H9 (cell line): ENCODE measurements at regions not wholly inside any gene's neighbourhood (a gene's known extent, or its start where the extent isn't known, plus 50 kb on each side); places are given as distances from the start of the nearest gene placed in this dataset.

Experiments used
- DNase-seq: peaks from one replicate; pipeline ENCODE4 v3.0.0-alpha.2; 2017
- H2AFZ ChIP-seq: one replicate; pipeline ENCODE4 v1.6.1; 2013; ENCODE audit warnings: mild to moderate bottlenecking, low read length, control low read depth, moderate library complexity
- H2AK5ac ChIP-seq: 2 replicates; pipeline ENCODE4 v1.6.1; 2013; ENCODE audit warnings: low read length, control low read depth, mixed read lengths; ENCODE audit not compliant: insufficient read length
- H2BK120ac ChIP-seq: one replicate; pipeline ENCODE4 v1.6.1; 2013; ENCODE audit warnings: low read depth, mild to moderate bottlenecking, low read length, control low read depth, inconsistent platforms; ENCODE audit not compliant: poor library complexity, severe bottlenecking
- H2BK12ac ChIP-seq: 2 replicates; pipeline ENCODE4 v1.6.1; 2013; ENCODE audit warnings: low read length, control low read depth, mixed read lengths, low read depth; ENCODE audit not compliant: insufficient read length
- H2BK15ac ChIP-seq: 2 replicates; pipeline ENCODE4 v1.6.1; 2013; ENCODE audit warnings: low read depth, low read length, control low read depth
- H2BK20ac ChIP-seq: one replicate; pipeline ENCODE4 v1.6.1; 2013; ENCODE audit warnings: low read depth, mild to moderate bottlenecking, low read length, control low read depth, inconsistent platforms; ENCODE audit not compliant: poor library complexity, severe bottlenecking
- H2BK5ac ChIP-seq: 2 replicates; pipeline ENCODE4 v1.6.1; 2013; ENCODE audit warnings: low read length, control low read depth, mixed read lengths; ENCODE audit not compliant: insufficient read length
- H3K14ac ChIP-seq: 2 replicates; pipeline ENCODE4 v1.6.1; 2013; ENCODE audit warnings: low read length, control low read depth; ENCODE audit not compliant: insufficient read depth
- H3K18ac ChIP-seq: 2 replicates; pipeline ENCODE4 v1.6.1; 2013; ENCODE audit warnings: low read depth, mild to moderate bottlenecking, mixed read lengths, low read length, control low read depth; ENCODE audit not compliant: insufficient read length
- H3K23ac ChIP-seq: 2 replicates; pipeline ENCODE4 v1.6.1; 2013; ENCODE audit warnings: low read length, control low read depth, mixed read lengths, low read depth; ENCODE audit not compliant: insufficient read length
- H3K23me2 ChIP-seq: 2 replicates; pipeline ENCODE4 v1.6.1; 2013; ENCODE audit warnings: low read depth, mild to moderate bottlenecking, mixed read lengths, low read length, control low read depth; ENCODE audit not compliant: insufficient read length, poor library complexity, severe bottlenecking
- H3K27ac ChIP-seq: 2 replicates; pipeline ENCODE4 v1.5.1; 2013; ENCODE audit warnings: low read length, control low read depth, mixed read lengths, low read depth; ENCODE audit not compliant: insufficient read length
- H3K27me3 ChIP-seq: 2 replicates; pipeline ENCODE4 v1.6.1; 2013; ENCODE audit warnings: low read length, control low read depth, inconsistent platforms; ENCODE audit not compliant: insufficient read depth
- H3K4ac ChIP-seq: 2 replicates; pipeline ENCODE4 v1.6.1; 2013; ENCODE audit warnings: low read depth, mild to moderate bottlenecking, control low read depth, inconsistent platforms, low read length, moderate library complexity
- H3K4me1 ChIP-seq: 2 replicates; pipeline ENCODE4 v1.6.1; 2013; ENCODE audit warnings: low read length, control low read depth, inconsistent platforms; ENCODE audit not compliant: insufficient read depth
- H3K4me2 ChIP-seq: 2 replicates; pipeline ENCODE4 v1.6.1; 2013; ENCODE audit warnings: low read length, control low read depth, mixed read lengths; ENCODE audit not compliant: insufficient read length, insufficient read depth
- H3K56ac ChIP-seq: 2 replicates; pipeline ENCODE4 v1.6.1; 2013; ENCODE audit warnings: low read depth, mild to moderate bottlenecking, mixed read lengths, low read length, control low read depth; ENCODE audit not compliant: insufficient read length
- H3K79me1 ChIP-seq: 2 replicates; pipeline ENCODE4 v1.6.1; 2013; ENCODE audit warnings: low read depth, mild to moderate bottlenecking, moderate library complexity, low read length, control low read depth, inconsistent platforms; ENCODE audit not compliant: insufficient read depth, poor library complexity, severe bottlenecking
- H3K79me2 ChIP-seq: 2 replicates; pipeline ENCODE4 v1.6.1; 2013; ENCODE audit warnings: low read length, control low read depth, inconsistent platforms; ENCODE audit not compliant: insufficient read depth
- H3K9ac ChIP-seq: 2 replicates; pipeline ENCODE4 v1.6.1; 2013; ENCODE audit warnings: low read length, control low read depth, mixed read lengths; ENCODE audit not compliant: insufficient read length; ENCODE audit errors: extremely low read depth
- H3K9me3 ChIP-seq: one replicate; pipeline ENCODE4 v1.6.1; 2013; ENCODE audit warnings: low read depth, low read length, inconsistent platforms; ENCODE audit not compliant: control insufficient read depth
- H3T11ph ChIP-seq: one replicate; pipeline ENCODE4 v1.6.1; 2013; ENCODE audit warnings: mild to moderate bottlenecking, low read length, control low read depth, inconsistent platforms
- H4K20me1 ChIP-seq: one replicate; pipeline ENCODE4 v1.6.1; 2013; ENCODE audit not compliant: control insufficient read depth, insufficient read length, insufficient read depth
- H4K5ac ChIP-seq: 2 replicates; pipeline ENCODE4 v1.6.1; 2013; ENCODE audit warnings: low read depth, mild to moderate bottlenecking, mixed read lengths, low read length, control low read depth; ENCODE audit not compliant: insufficient read length
- H4K8ac ChIP-seq: replicated peaks from 2 replicates; pipeline ENCODE4 v1.6.1; 2013; ENCODE audit warnings: low read length, control low read depth, mixed read lengths, low read depth; ENCODE audit not compliant: insufficient read length
- H4K91ac ChIP-seq: 2 replicates; pipeline ENCODE4 v1.6.1; 2013; ENCODE audit warnings: low read depth, mild to moderate bottlenecking, moderate library complexity, mixed read lengths, low read length, control low read depth; ENCODE audit not compliant: insufficient read length
- H3K27ac Mint-ChIP-seq, 3 experiments: 2 replicates in 2 of 3; 3 replicates in 1 of 3; pipeline ENCODE4 v1.8.0; 2020 to 2021; ENCODE audit warnings: mixed read lengths in 3 of 3, mild to moderate bottlenecking in 1 of 3, moderate library complexity in 1 of 3
- H3K27me3 Mint-ChIP-seq: 2 replicates; pipeline ENCODE4 v1.8.0; 2021; ENCODE audit warnings: low read depth, mild to moderate bottlenecking, moderate library complexity, mixed read lengths
- H3K36me3 Mint-ChIP-seq, 3 experiments: 2 replicates in 2 of 3; 3 replicates in 1 of 3; pipeline ENCODE4 v1.8.0; 2020 to 2021; ENCODE audit warnings: low read depth in 3 of 3, mixed read lengths in 3 of 3; ENCODE audit not compliant: insufficient read depth in 1 of 3
- H3K4me1 Mint-ChIP-seq, 2 experiments: 2 replicates each; pipeline ENCODE4 v1.8.0; 2020; ENCODE audit warnings: mixed read lengths in 2 of 2
- H3K4me3 Mint-ChIP-seq, 2 experiments: 2 replicates in 1 of 2; 3 replicates in 1 of 2; pipeline ENCODE4 v1.8.0; 2020 to 2021; ENCODE audit warnings: mild to moderate bottlenecking in 2 of 2, mixed read lengths in 2 of 2, moderate library complexity in 1 of 2
- H3K9me3 Mint-ChIP-seq, 2 experiments: 2 replicates in 1 of 2; 3 replicates in 1 of 2; pipeline ENCODE4 v1.8.0; 2020; ENCODE audit warnings: mild to moderate bottlenecking in 2 of 2, mixed read lengths in 2 of 2, moderate library complexity in 1 of 2
- WGBS: extraction: QIAGEN DNeasy Blood & Tissue Kit; methylation state at CpG from one replicate; pipeline ENCODE4 v1.1.7; 2013; ENCODE audit warnings: missing lambda C conversion rate, low lambda C conversion rate, mixed read lengths; ENCODE audit not compliant: insufficient read length; ENCODE audit errors: extremely low coverage; 5-methylcytosine and 5-hydroxymethylcytosine counted together
- TF ChIP-seq, protein P1 (sequence below): fragments of 200-600 bp; sonication (generic); conservative IDR thresholded peaks from 3 replicates; pipeline ENCODE4 v1.8.0; 2021; ENCODE audit warnings: antibody characterized with exemption, mild to moderate bottlenecking

DNA sequence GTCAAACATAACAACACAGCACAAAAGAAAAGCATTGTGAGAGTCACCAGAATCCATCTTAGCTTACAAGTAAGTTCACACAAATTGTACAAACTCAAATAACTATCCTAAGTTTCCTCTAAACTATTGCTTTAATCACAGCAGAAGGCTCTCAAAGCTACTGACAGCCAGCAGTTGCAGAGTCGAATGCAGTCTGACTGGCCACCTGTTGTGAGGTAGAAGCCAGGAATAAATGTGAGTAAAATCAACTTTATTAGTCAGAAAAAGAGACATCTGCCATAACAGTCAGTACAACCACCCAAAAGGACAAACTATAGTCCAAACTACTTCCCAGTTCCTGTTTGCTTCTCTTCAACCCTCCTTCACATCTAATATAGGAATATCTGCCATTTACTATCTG is 231.7 kb upstream of the USP15 start:
- Histone ChIP-seq H3K4me1 (no peaks in the 10 kb centered on the region), H2BK120ac (no peak overlapping the region), H3K23me2 (no peaks in the 10 kb centered on the region), H2BK15ac (no peak overlapping the region), H3K9ac (no peak overlapping the region), H2AFZ (no peak overlapping the region), H2BK5ac (no peak overlapping the region), H4K20me1 (no peaks in the 10 kb centered on the region), H3T11ph (no peak overlapping the region), H2BK12ac (no peak overlapping the region), H3K27ac (no peak overlapping the region), H4K91ac (no peak overlapping the region), H3K79me2 (no peaks in the 10 kb centered on the region), H3K27me3 (no peaks in the 10 kb centered on the region), H3K79me1 (no peaks in the 10 kb centered on the region), H3K4ac (no peak overlapping the region), H3K23ac (no peak overlapping the region), H4K8ac (no peak overlapping the region), H2AK5ac (no peak overlapping the region), H3K18ac (no peak overlapping the region), H3K56ac (no peak overlapping the region), H3K14ac (no peak overlapping the region), H4K5ac (no peak overlapping the region), H3K9me3 (no peaks in the 10 kb centered on the region), H3K4me2 (no peak overlapping the region), H2BK20ac (no peak overlapping the region)
- H3K27me3 Mint-ChIP-seq = no peaks in the 10 kb centered on the region
- TF ChIP-seq, protein P1, sequence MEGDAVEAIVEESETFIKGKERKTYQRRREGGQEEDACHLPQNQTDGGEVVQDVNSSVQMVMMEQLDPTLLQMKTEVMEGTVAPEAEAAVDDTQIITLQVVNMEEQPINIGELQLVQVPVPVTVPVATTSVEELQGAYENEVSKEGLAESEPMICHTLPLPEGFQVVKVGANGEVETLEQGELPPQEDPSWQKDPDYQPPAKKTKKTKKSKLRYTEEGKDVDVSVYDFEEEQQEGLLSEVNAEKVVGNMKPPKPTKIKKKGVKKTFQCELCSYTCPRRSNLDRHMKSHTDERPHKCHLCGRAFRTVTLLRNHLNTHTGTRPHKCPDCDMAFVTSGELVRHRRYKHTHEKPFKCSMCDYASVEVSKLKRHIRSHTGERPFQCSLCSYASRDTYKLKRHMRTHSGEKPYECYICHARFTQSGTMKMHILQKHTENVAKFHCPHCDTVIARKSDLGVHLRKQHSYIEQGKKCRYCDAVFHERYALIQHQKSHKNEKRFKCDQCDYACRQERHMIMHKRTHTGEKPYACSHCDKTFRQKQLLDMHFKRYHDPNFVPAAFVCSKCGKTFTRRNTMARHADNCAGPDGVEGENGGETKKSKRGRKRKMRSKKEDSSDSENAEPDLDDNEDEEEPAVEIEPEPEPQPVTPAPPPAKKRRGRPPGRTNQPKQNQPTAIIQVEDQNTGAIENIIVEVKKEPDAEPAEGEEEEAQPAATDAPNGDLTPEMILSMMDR = no peak
- no peaks in the 10 kb centered on the region for H3K9me3 Mint-ChIP-seq
- H3K4me1 Mint-ChIP-seq = no peaks in the 10 kb centered on the region
- H3K4me3 Mint-ChIP-seq = no peak overlapping the region
- no peaks in the 10 kb centered on the region for H3K36me3 Mint-ChIP-seq
- no peak for DNase-seq
- no peak overlapping the region for H3K27ac Mint-ChIP-seq
- WGBS = no CpG with 5 or more reads among the region's 1 CpG
